LoVo (cell line): ENCODE measurements at regions not wholly inside any gene's neighbourhood (a gene's known extent, or its start where the extent isn't known, plus 50 kb on each side); places are given as distances from the start of the nearest gene placed in this dataset.

Experiments used
- DNase-seq: peaks from one replicate; pipeline ENCODE4 v3.0.0-alpha.2; 2016; ENCODE audit warnings: low spot score

GRCh38 chr2:126793885-126794613 is 104.6 kb upstream of the TEX51 start:
- no peak for DNase-seq

- no peak for DNase-seq
Measured at GRCh38 chr2:126795656-126796055, 103.0 kb upstream of the TEX51 start.

GRCh38 chr2:126796931-126797621 is 101.6 kb upstream of the TEX51 start:
- no peak for DNase-seq

- DNase-seq, result no peak
Measured at GRCh38 chr2:126797622-126798275, 100.9 kb upstream of the TEX51 start.

- no peak for DNase-seq
Measured at GRCh38 chr2:126798276-126799140, 100.2 kb upstream of the TEX51 start.

- DNase-seq, result no peak
Measured at GRCh38 chr2:126799301-126799700, 99.4 kb upstream of the TEX51 start.

GRCh38 chr2:126801473-126801872 is 97.2 kb upstream of the TEX51 start:
- DNase-seq, result no peak

GRCh38 chr2:126802316-126802715 is 96.4 kb upstream of the TEX51 start:
- no peak for DNase-seq

GRCh38 chr2:126802774-126803433 is 95.8 kb upstream of the TEX51 start:
- no peak for DNase-seq

GRCh38 chr2:126803434-126803775 is 95.3 kb upstream of the TEX51 start:
- no peak for DNase-seq

- no peak for DNase-seq
Measured at GRCh38 chr2:126804347-126804746, 94.3 kb upstream of the TEX51 start.

- DNase-seq, result no peak
Measured at GRCh38 chr2:126808929-126809328, 89.8 kb upstream of the TEX51 start.

- no peak for DNase-seq
Measured at GRCh38 chr2:126809340-126809739, 89.3 kb upstream of the TEX51 start.

GRCh38 chr2:126810001-126810400 is 88.7 kb upstream of the TEX51 start:
- DNase-seq, result no peak

- no peak for DNase-seq
Measured at GRCh38 chr2:126811101-126811500, 87.6 kb upstream of the TEX51 start.

GRCh38 chr2:126817172-126817571 is 81.5 kb upstream of the TEX51 start:
- no peak for DNase-seq

- DNase-seq, result no peak
Measured at GRCh38 chr2:126822115-126822514, 76.6 kb upstream of the TEX51 start.

- DNase-seq, result no peak
Measured at GRCh38 chr2:126822921-126823320, 75.8 kb upstream of the TEX51 start.

GRCh38 chr2:126823951-126824350 is 74.7 kb upstream of the TEX51 start:
- no peak for DNase-seq

GRCh38 chr2:126824663-126825062 is 74.0 kb upstream of the TEX51 start:
- no peak for DNase-seq

GRCh38 chr2:126825316-126825715 is 73.4 kb upstream of the TEX51 start:
- DNase-seq, result no peak

- no peak for DNase-seq
Measured at GRCh38 chr2:126826491-126826890, 72.2 kb upstream of the TEX51 start.
